Caco-2 (cell line): ENCODE measurements at regions not wholly inside any gene's neighbourhood (a gene's known extent, or its start where the extent isn't known, plus 50 kb on each side); places are given as distances from the start of the nearest gene placed in this dataset.

Source experiments
- BruUV-seq: library from RNA; stranded (reverse); fragments of 400-500 nt; replicated peaks from 2 replicates; lab custom pipeline; 2021; lab: Mats Ljungman, UMichigan
- CTCF ChIA-PET: fragments of 300-600 bp; sonication (Branson Sonifier 250); formaldehyde crosslinking; loops from one replicate; lab custom pipeline; 2022; ENCODE audit warnings: antibody characterized with exemption; lab: Charles Lee
- POLR2A ChIA-PET: fragments of 300-600 bp; sonication (Branson Sonifier 250); formaldehyde crosslinking; loops from one replicate; lab custom pipeline; 2022; ENCODE audit warnings: antibody characterized with exemption; lab: Charles Lee
- DNase-seq, 2 experiments: peaks; one replicate each; pipeline versions ENCODE4 v3.0.0 to v3.0.0-alpha.2; 2020 to 2022
- H3K27me3 ChIP-seq: replicated peaks from 2 replicates; pipeline ENCODE4 v1.6.0; 2011; ENCODE audit warnings: low read length; ENCODE audit not compliant: control insufficient read depth, insufficient read depth
- H3K36me3 ChIP-seq: 2 replicates; pipeline ENCODE4 v1.5.1; 2011; ENCODE audit warnings: low read length; ENCODE audit not compliant: control insufficient read depth, insufficient read depth
- H3K4me1 ChIP-seq: fragments of 250-450 bp; sonication (Bioruptor Pico); 2 replicates; pipeline ENCODE4 v1.5.1; 2020; ENCODE audit warnings: mild to moderate bottlenecking
- H3K4me3 ChIP-seq: 2 replicates; pipeline ENCODE4 v1.5.1; 2011; ENCODE audit warnings: low read depth, mild to moderate bottlenecking, control low read depth, low read length
- H3K9me3 ChIP-seq: fragments of 250-450 bp; sonication (Bioruptor Pico); 2 replicates; pipeline ENCODE4 v1.5.1; 2020; ENCODE audit warnings: mild to moderate bottlenecking, moderate library complexity
- H3K27ac Mint-ChIP-seq: one replicate; pipeline ENCODE4 v1.8.0; 2022; ENCODE audit warnings: mixed read lengths; ENCODE audit not compliant: unreplicated experiment
- H3K27me3 Mint-ChIP-seq: one replicate; pipeline ENCODE4 v1.8.0; 2022; ENCODE audit warnings: mixed read lengths; ENCODE audit not compliant: insufficient read depth, unreplicated experiment
- H3K36me3 Mint-ChIP-seq: one replicate; pipeline ENCODE4 v1.8.0; 2022; ENCODE audit warnings: mild to moderate bottlenecking, mixed read lengths; ENCODE audit not compliant: insufficient read depth, unreplicated experiment
- H3K4me1 Mint-ChIP-seq: one replicate; pipeline ENCODE4 v1.8.0; 2022; ENCODE audit warnings: low read depth, mixed read lengths; ENCODE audit not compliant: unreplicated experiment
- H3K4me3 Mint-ChIP-seq: one replicate; pipeline ENCODE4 v1.8.0; 2022; ENCODE audit warnings: mild to moderate bottlenecking, moderate library complexity, mixed read lengths; ENCODE audit not compliant: unreplicated experiment
- H3K9me3 Mint-ChIP-seq: one replicate; pipeline ENCODE4 v1.8.0; 2022; ENCODE audit warnings: mixed read lengths; ENCODE audit not compliant: unreplicated experiment
- intact Hi-C: fragments of 100-400 bp; cut with micrococcal nuclease; formaldehyde crosslinking; loops from one replicate; pipeline ENCODE4 v1.10.0; 2022; ENCODE audit not compliant: unreplicated experiment
- TF ChIP-seq, protein P1 (sequence below), 2 experiments: fragments of 200-600 bp in 1 of 2; IDR thresholded peaks; 1 replicate in 1 of 2; 2 replicates in 1 of 2; pipeline versions ENCODE4 v1.5.1 to v1.8.0; 2011 to 2022; ENCODE audit warnings: antibody characterized with exemption in 1 of 2, control low read depth in 1 of 2, inconsistent platforms in 1 of 2, low read depth in 1 of 2, low read length in 1 of 2, mild to moderate bottlenecking in 1 of 2, moderate library complexity in 1 of 2; ENCODE audit not compliant: insufficient read depth in 1 of 2, severe bottlenecking in 1 of 2, unreplicated experiment in 1 of 2

DNA sequence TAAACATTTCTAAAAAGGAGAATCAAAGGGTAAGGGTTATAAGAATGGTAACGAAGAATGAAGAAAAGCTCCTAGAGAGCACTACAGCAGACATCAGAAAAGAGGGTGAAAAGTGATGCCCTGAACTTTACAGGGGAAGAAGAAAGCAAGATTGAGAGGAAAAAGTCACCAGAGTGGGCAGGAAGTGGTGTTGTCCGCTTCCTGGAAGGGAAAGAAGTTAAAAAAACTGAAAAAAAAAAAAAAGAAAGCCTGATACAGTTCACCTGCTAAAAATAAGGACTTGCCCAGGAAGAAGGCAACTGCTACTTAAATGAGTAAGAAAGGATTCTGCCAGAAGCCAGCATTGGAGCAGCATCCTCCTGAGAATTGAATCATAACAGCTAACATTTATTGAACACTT, 330.1 kb upstream of the PHF14 start:
- no peak overlapping the region for H3K4me3 ChIP-seq
- CTCF ChIA-PET = no interaction called here
- Mint-ChIP-seq H3K4me1 (no peaks in the 10 kb centered on the region), H3K4me3 (no peak overlapping the region), H3K27ac (no peak overlapping the region), H3K36me3 (no peaks in the 10 kb centered on the region), H3K9me3 (no peaks in the 10 kb centered on the region), H3K27me3 (no peaks in the 10 kb centered on the region)
- H3K9me3 ChIP-seq = no peaks in the 10 kb centered on the region
- H3K4me1 ChIP-seq = no peaks in the 10 kb centered on the region
- no peak for DNase-seq
- POLR2A ChIA-PET = no interaction called here
- BruUV-seq = no TSS peak
- H3K36me3 ChIP-seq = no peaks in the 10 kb centered on the region
- no peaks in the 10 kb centered on the region for H3K27me3 ChIP-seq
- TF ChIP-seq, protein P1, sequence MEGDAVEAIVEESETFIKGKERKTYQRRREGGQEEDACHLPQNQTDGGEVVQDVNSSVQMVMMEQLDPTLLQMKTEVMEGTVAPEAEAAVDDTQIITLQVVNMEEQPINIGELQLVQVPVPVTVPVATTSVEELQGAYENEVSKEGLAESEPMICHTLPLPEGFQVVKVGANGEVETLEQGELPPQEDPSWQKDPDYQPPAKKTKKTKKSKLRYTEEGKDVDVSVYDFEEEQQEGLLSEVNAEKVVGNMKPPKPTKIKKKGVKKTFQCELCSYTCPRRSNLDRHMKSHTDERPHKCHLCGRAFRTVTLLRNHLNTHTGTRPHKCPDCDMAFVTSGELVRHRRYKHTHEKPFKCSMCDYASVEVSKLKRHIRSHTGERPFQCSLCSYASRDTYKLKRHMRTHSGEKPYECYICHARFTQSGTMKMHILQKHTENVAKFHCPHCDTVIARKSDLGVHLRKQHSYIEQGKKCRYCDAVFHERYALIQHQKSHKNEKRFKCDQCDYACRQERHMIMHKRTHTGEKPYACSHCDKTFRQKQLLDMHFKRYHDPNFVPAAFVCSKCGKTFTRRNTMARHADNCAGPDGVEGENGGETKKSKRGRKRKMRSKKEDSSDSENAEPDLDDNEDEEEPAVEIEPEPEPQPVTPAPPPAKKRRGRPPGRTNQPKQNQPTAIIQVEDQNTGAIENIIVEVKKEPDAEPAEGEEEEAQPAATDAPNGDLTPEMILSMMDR (IDR thresholded peaks at IDR 0.05; ENCODE audit: insufficient read depth in 1 of 2, low read depth in 1 of 2, low read length in 1 of 2, severe bottlenecking in 1 of 2, unreplicated experiment in 1 of 2) = no peak
- intact Hi-C loops = no loop called here

DNA sequence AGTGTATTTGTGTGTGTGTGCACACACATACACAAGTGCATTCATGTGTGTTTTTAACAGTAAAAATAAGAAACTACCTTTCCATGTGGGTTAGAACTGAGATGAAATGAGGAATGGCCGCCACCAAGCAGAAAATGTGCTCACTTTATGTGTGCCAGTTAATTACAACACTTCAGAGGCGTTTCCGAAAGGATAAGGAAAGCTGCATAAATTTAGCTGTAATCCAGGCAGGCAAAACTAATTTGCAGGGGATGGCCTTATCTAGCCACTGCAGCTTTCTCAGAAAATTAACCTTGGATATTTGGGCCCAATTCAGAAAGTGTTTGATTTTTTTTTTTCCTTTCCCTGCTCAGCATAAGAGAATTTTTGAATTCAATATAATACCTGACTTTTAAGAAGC, 328.8 kb upstream of the PHF14 start:
- Histone ChIP-seq H3K36me3 (no peaks in the 10 kb centered on the region), H3K4me1 (no peaks in the 10 kb centered on the region), H3K9me3 (no peaks in the 10 kb centered on the region), H3K27me3 (no peaks in the 10 kb centered on the region), H3K4me3 (no peak overlapping the region)
- Mint-ChIP-seq H3K36me3 (no peaks in the 10 kb centered on the region), H3K9me3 (no peaks in the 10 kb centered on the region), H3K4me3 (no peak overlapping the region), H3K27ac (no peak overlapping the region), H3K4me1 (no peaks in the 10 kb centered on the region), H3K27me3 (no peaks in the 10 kb centered on the region)
- DNase-seq = no peak
- POLR2A ChIA-PET = no interaction called here
- CTCF ChIA-PET = no interaction called here
- TF ChIP-seq, protein P1 (IDR thresholded peaks at IDR 0.05; ENCODE audit: insufficient read depth in 1 of 2, low read depth in 1 of 2, low read length in 1 of 2, severe bottlenecking in 1 of 2, unreplicated experiment in 1 of 2) = no peak
- BruUV-seq = no TSS peak
- intact Hi-C loops = no loop called here

DNA sequence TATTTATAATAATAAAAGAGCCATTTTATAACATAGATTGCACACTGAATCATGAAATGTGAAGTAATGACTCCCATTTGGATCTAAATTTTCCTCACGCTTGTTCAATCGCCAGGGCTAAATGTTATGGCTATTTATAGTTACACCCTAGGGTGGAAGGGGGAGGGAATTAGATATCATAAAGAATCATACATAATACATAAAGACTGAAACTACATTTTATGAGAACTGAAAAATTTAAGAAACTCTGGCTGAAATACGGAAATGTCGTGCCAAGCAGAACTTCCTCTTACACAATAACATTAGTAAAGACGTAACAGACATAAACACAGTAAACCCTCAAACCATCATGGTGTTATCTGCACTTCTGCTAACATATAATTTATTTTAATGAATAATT, 327.5 kb upstream of the PHF14 start:
- Mint-ChIP-seq H3K4me3 (no peak overlapping the region), H3K27ac (no peak overlapping the region), H3K27me3 (no peaks in the 10 kb centered on the region), H3K36me3 (no peaks in the 10 kb centered on the region), H3K9me3 (no peaks in the 10 kb centered on the region), H3K4me1 (no peaks in the 10 kb centered on the region)
- TF ChIP-seq, protein P1 (IDR thresholded peaks at IDR 0.05; ENCODE audit: insufficient read depth in 1 of 2, low read depth in 1 of 2, low read length in 1 of 2, severe bottlenecking in 1 of 2, unreplicated experiment in 1 of 2) = no peak
- Histone ChIP-seq H3K4me3 (no peak overlapping the region), H3K4me1 (no peaks in the 10 kb centered on the region), H3K36me3 (no peaks in the 10 kb centered on the region), H3K9me3 (no peaks in the 10 kb centered on the region), H3K27me3 (no peaks in the 10 kb centered on the region)
- BruUV-seq = no TSS peak
- POLR2A ChIA-PET = no interaction called here
- no peak for DNase-seq
- CTCF ChIA-PET = no interaction called here
- intact Hi-C loops = no loop called here
